ENCODE measurements at regions not wholly inside any gene's neighbourhood (a gene's known extent, or its start where the extent isn't known, plus 50 kb on each side); places are given as distances from the start of the nearest gene placed in this dataset.

GRCh38 chr15:70351391-70351790 lies 253.7 kb upstream of the TLE3 start:
- TF ChIP-seq CTCF (IDR thresholded peaks at IDR 0.05; ENCODE audit: borderline replicate concordance, extremely low read depth, insufficient read depth), result no peak
- no peaks in the 10 kb centered on the region for H3K36me3 ChIP-seq (ENCODE audit: control insufficient read depth in 2 of 3, insufficient read depth in 3 of 3, low read length in 3 of 3)
- no peak overlapping the region for H3K4me3 ChIP-seq (ENCODE audit: low read length in 3 of 3)
- intact Hi-C loops (cut with DNase I), result no loop called here
- no peaks in the 10 kb centered on the region for H3K4me1 ChIP-seq (ENCODE audit: control insufficient read depth in 2 of 3, insufficient read depth in 2 of 3, low read depth in 1 of 3, low read length in 3 of 3)
- DNase-seq, result no peak
- no peaks in the 10 kb centered on the region for H3K27me3 ChIP-seq (ENCODE audit: control insufficient read depth, insufficient read depth, low read length)
- FAIRE-seq, result no peak
- no peaks in the 10 kb centered on the region for H3K9me3 ChIP-seq (ENCODE audit: control insufficient read depth in 2 of 3, insufficient read depth in 1 of 3, low read length in 3 of 3)
- H3K9ac ChIP-seq (ENCODE audit: low read length in 3 of 3), result no peak overlapping the region
- no peak overlapping the region for H3K27ac ChIP-seq (ENCODE audit: low read depth in 2 of 2, low read length in 2 of 2)

GRCh38 chr15:70348581-70349344 lies 251.0 kb upstream of the TLE3 start:
- H3K27ac ChIP-seq (ENCODE audit: low read depth in 2 of 2, low read length in 2 of 2), result no peak overlapping the region
- no peak for TF ChIP-seq CTCF (IDR thresholded peaks at IDR 0.05; ENCODE audit: borderline replicate concordance, extremely low read depth, insufficient read depth)
- H3K36me3 ChIP-seq (ENCODE audit: control insufficient read depth in 2 of 3, insufficient read depth in 3 of 3, low read length in 3 of 3), result no peaks in the 10 kb centered on the region
- intact Hi-C loops (cut with DNase I), result no loop called here
- H3K4me1 ChIP-seq (ENCODE audit: control insufficient read depth in 2 of 3, insufficient read depth in 2 of 3, low read depth in 1 of 3, low read length in 3 of 3), result no peaks in the 10 kb centered on the region
- no peak overlapping the region for H3K4me3 ChIP-seq (ENCODE audit: low read length in 3 of 3)
- H3K27me3 ChIP-seq (ENCODE audit: control insufficient read depth, insufficient read depth, low read length), result no peaks in the 10 kb centered on the region
- H3K9me3 ChIP-seq (ENCODE audit: control insufficient read depth in 2 of 3, insufficient read depth in 1 of 3, low read length in 3 of 3), result no peaks in the 10 kb centered on the region
- no peak overlapping the region for H3K9ac ChIP-seq (ENCODE audit: low read length in 3 of 3)
- FAIRE-seq, result no peak
- DNase-seq, result peak in 1 of 5 donors; percentile 29

GRCh38 chr15:70348226-70348543 lies 250.5 kb upstream of the TLE3 start:
- FAIRE-seq (no peak), DNase-seq (no peak)
- H3K9me3 ChIP-seq (ENCODE audit: control insufficient read depth in 2 of 3, insufficient read depth in 1 of 3, low read length in 3 of 3), result no peaks in the 10 kb centered on the region
- no peak overlapping the region for H3K27ac ChIP-seq (ENCODE audit: low read depth in 2 of 2, low read length in 2 of 2)
- H3K4me3 ChIP-seq (ENCODE audit: low read length in 3 of 3), result no peak overlapping the region
- H3K9ac ChIP-seq (ENCODE audit: low read length in 3 of 3), result no peak overlapping the region
- intact Hi-C loops (cut with DNase I), result no loop called here
- H3K4me1 ChIP-seq (ENCODE audit: control insufficient read depth in 2 of 3, insufficient read depth in 2 of 3, low read depth in 1 of 3, low read length in 3 of 3), result no peaks in the 10 kb centered on the region
- H3K27me3 ChIP-seq (ENCODE audit: control insufficient read depth, insufficient read depth, low read length), result no peaks in the 10 kb centered on the region
- H3K36me3 ChIP-seq (ENCODE audit: control insufficient read depth in 2 of 3, insufficient read depth in 3 of 3, low read length in 3 of 3), result no peaks in the 10 kb centered on the region
- no peak for TF ChIP-seq CTCF (IDR thresholded peaks at IDR 0.05; ENCODE audit: borderline replicate concordance, extremely low read depth, insufficient read depth)
